ENCODE measurements at regions not wholly inside any gene's neighbourhood (a gene's known extent, or its start where the extent isn't known, plus 50 kb on each side); places are given as distances from the start of the nearest gene placed in this dataset.
"Not testable (repeated sequence)": the region's sequence is repeated elsewhere in the genome, so short reads cannot be mapped to it uniquely, and the experiment has no call there.

DNA sequence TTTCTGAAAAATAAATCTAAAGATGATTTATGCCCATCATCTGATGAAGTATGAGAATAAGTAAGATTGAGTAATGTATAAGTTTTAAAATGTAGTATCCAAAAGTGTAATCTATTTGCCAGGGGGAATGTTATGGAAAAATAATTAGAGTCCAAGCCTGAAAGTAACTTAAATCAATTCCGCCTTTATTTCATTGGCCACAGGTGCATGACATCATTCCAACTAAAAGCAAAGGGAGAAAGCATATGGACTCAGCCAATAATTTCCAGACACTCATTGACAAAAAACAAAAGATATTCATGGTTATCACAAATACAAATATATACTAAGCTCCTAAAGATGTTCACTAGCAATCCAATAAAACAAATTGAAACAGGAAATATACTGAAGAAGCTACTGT lies 752.6 kb upstream of the TMEFF2 start:
- POLR2A ChIA-PET = no interaction called here
- no peak overlapping the region for H3K4me3 ChIP-seq (ENCODE audit: low read depth, low read length)
- no peak for DNase-seq (ENCODE audit: low read depth, low spot score)
- TF ChIP-seq, protein P1, sequence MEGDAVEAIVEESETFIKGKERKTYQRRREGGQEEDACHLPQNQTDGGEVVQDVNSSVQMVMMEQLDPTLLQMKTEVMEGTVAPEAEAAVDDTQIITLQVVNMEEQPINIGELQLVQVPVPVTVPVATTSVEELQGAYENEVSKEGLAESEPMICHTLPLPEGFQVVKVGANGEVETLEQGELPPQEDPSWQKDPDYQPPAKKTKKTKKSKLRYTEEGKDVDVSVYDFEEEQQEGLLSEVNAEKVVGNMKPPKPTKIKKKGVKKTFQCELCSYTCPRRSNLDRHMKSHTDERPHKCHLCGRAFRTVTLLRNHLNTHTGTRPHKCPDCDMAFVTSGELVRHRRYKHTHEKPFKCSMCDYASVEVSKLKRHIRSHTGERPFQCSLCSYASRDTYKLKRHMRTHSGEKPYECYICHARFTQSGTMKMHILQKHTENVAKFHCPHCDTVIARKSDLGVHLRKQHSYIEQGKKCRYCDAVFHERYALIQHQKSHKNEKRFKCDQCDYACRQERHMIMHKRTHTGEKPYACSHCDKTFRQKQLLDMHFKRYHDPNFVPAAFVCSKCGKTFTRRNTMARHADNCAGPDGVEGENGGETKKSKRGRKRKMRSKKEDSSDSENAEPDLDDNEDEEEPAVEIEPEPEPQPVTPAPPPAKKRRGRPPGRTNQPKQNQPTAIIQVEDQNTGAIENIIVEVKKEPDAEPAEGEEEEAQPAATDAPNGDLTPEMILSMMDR (IDR thresholded peaks at IDR 0.05; ENCODE audit: insufficient read depth, low read length, missing control alignments) = no peak
- CTCF ChIA-PET = no interaction called here

DNA sequence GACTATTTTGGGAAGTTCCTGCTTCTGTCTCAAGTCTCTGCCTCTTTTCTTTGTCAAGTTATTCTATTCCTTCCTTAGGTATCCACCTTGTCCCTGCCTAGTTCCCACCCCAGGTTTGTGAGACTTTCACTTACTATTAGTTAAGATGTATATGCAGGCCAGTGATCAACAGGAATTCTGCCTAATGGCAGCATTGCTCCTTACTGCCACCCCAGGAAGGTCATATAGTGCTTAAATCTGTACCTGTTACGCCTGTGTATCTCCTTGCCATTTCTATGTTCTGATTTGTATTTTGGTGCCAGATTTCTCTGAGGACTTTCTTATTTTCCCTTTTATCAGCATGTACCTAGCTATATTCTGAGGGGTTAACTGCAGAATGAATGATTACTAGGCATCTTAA lies 746.0 kb upstream of the TMEFF2 start:
- H3K4me3 ChIP-seq (ENCODE audit: low read depth, low read length) = no peak overlapping the region
- TF ChIP-seq, protein P1 (IDR thresholded peaks at IDR 0.05; ENCODE audit: insufficient read depth, low read length, missing control alignments) = no peak
- CTCF ChIA-PET = no interaction called here
- no peak for DNase-seq (ENCODE audit: low read depth, low spot score)
- POLR2A ChIA-PET = no interaction called here

DNA sequence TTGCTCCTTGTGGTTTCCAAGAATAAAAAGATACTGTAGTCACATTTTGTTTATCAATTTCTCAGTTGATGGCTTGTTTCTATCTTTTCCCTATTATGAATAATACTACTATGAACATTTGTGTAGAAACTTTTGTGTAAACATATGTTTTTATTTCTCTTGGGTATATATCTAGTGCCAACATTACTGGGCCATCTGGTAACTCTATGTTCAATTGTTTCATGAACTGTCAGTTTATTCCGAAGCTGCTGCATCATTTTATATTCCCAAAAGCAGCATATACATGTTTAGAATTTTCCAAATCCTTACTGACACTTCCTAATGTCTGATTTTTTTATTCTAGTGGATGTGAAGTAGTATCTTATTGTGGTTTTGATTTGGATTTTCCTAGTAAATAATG lies 737.6 kb upstream of the TMEFF2 start:
- CTCF ChIA-PET = no interaction called here
- POLR2A ChIA-PET = no interaction called here
- DNase-seq (ENCODE audit: low read depth, low spot score) = no peak
- H3K4me3 ChIP-seq (ENCODE audit: low read depth, low read length) = no peak overlapping the region
- TF ChIP-seq, protein P1 (IDR thresholded peaks at IDR 0.05; ENCODE audit: insufficient read depth, low read length, missing control alignments) = no peak

DNA sequence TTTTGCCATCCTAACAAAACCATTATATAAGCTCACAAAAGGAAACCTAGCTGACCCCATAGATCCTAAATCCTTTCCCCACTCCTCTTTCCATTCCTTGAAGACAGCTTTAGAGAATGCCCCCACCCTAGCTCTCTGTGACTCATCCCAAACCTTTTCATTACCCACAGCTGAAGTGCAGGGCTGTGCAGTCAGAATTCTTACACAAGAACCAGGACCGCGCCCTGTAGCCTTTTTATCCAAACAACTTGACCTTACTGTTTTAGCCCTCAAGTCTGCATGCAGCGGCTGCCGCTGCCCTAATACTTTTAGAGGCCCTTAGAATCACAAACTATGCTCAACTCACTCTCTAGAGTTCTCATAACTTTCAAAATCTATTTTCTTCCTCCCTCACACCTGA lies 726.9 kb upstream of the TMEFF2 start:
- DNase-seq (ENCODE audit: low read depth, low spot score); H3K4me3 ChIP-seq (ENCODE audit: low read depth, low read length); POLR2A ChIA-PET; CTCF ChIA-PET: not testable (repeated sequence)

DNA sequence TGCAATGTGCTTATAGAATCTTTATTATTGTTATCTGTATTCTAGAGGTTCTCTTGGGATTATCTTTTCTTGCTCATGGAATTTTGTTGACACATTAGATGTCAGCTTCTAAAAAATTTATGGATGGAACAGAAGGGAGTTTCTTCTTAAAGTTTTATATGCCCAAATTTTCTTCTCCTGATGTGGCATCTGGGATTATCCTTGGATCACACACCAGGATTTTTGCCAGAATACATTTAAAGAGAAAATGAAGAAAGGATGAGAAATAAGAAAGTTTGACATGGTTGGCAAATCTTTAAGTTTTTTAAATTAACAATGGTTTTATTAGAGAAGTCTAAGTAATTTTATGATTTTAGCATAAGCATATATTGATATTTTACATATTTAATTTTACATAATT lies 706.7 kb upstream of the TMEFF2 start:
- DNase-seq (ENCODE audit: low read depth, low spot score) = no peak
- H3K4me3 ChIP-seq (ENCODE audit: low read depth, low read length) = no peak overlapping the region
- TF ChIP-seq, protein P1 (IDR thresholded peaks at IDR 0.05; ENCODE audit: insufficient read depth, low read length, missing control alignments) = no peak
- CTCF ChIA-PET = no interaction called here
- POLR2A ChIA-PET = no interaction called here

DNA sequence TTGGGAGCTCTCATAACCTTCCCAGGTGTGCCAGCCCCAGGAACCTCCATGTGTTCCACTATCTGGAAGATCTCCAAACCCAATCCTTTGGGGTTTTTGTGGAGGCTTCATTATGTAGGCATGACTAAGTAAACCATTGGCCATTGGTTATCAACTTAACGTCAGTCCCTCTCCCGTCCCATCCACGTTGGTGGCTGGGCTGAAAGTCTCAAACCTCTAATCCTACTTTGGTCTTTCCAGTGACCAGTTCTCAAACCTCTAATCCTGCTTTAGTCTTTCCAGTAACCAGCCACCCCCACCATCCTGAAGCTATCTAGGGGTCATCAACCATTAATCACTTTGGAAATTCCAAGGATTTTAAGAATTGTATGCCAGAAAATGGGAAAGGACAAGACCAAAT lies 704.7 kb upstream of the TMEFF2 start:
- TF ChIP-seq, protein P1 (IDR thresholded peaks at IDR 0.05; ENCODE audit: insufficient read depth, low read length, missing control alignments) = no peak

DNA sequence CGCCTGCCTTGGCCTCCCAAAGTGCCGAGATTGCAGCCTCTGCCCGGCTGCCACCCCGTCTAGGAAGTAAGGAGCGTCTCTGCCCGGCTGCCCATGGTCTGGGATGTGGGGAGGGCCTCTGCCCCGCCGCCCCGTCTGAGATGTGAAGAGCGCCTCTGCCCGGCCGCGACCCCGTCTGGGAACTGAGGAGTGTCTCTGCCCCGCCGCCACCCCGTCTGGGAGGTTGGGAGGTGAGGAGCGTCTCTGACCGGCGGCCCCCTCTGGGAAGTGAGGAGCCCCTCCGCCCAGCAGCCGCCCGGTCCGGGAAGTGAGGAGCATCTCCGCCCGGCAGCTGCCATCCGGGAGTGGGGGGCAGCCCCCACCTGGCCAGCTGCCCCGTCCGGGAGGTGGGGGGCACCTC lies 699.2 kb upstream of the TMEFF2 start:
- H3K4me3 ChIP-seq (ENCODE audit: low read depth, low read length); DNase-seq (ENCODE audit: low read depth, low spot score); POLR2A ChIA-PET; CTCF ChIA-PET: not testable (repeated sequence)

More for the DNA sequence above, 704.7 kb upstream of the TMEFF2 start:
- ChIA-PET CTCF (no interaction called here), POLR2A (no interaction called here)
- no peak for DNase-seq (ENCODE audit: low read depth, low spot score)
- no peak overlapping the region for H3K4me3 ChIP-seq (ENCODE audit: low read depth, low read length)

DNA sequence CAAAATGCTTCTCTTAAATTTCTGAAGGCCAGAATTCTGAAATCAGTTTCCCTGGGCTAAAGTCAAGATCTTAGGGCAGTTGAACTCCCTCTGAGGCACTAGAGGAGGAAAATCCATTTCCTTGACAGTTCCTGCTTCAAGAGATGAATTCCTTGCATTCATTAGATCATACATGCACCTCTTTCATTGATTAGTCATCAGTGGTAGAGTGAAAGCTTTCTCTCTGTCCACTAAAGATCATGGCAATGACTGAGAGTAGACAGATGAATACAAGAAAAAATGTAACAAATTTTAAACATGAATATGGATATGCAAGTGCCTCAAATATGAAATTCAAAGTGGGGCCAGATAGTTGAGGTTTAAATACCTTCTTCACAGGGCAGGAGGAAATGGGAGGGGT lies 693.4 kb upstream of the TMEFF2 start:
- TF ChIP-seq, protein P1 (IDR thresholded peaks at IDR 0.05; ENCODE audit: insufficient read depth, low read length, missing control alignments) = no peak
- no peak overlapping the region for H3K4me3 ChIP-seq (ENCODE audit: low read depth, low read length)
- CTCF ChIA-PET = no interaction called here
- POLR2A ChIA-PET = no interaction called here
- no peak for DNase-seq (ENCODE audit: low read depth, low spot score)

Data from AG04449 (cell line).